ENCODE measurements at regions not wholly inside any gene's neighbourhood (a gene's known extent, or its start where the extent isn't known, plus 50 kb on each side); places are given as distances from the start of the nearest gene placed in this dataset.

- ATAC-seq (no peak), DNase-seq (no peak)
- Mint-ChIP-seq H3K27ac (no peak overlapping the region), H3K4me1 (peaks cover 40% of the 10 kb centered on the region), H3K27me3 (no peaks in the 10 kb centered on the region), H3K9me3 (peaks cover 0 to 3% of the 10 kb centered on the region in 2 donors), H3K4me3 (no peak overlapping the region)
Observed at GRCh38 chr1:116265931-116266863, 106.8 kb upstream of the ATP1A1 start.

- H3K27ac Mint-ChIP-seq = no peak overlapping the region
- H3K9me3 Mint-ChIP-seq = peaks cover 0 to 3% of the 10 kb centered on the region in 2 donors
- H3K4me1 Mint-ChIP-seq = peaks cover 34% of the 10 kb centered on the region
- H3K27me3 Mint-ChIP-seq = no peaks in the 10 kb centered on the region
- no peak overlapping the region for H3K4me3 Mint-ChIP-seq
- ATAC-seq (no peak), DNase-seq (no peak)
Observed at GRCh38 chr1:116266864-116267212, 106.2 kb upstream of the ATP1A1 start.

GRCh38 chr1:116268211-116268610 is 104.8 kb upstream of the ATP1A1 start:
- Mint-ChIP-seq H3K4me3 (no peak overlapping the region), H3K27ac (peak overlapping the region in 1 of 2 donors; percentile 75), H3K27me3 (no peaks in the 10 kb centered on the region)

GRCh38 chr1:116270316-116271057 is 102.6 kb upstream of the ATP1A1 start:
- DNase-seq (no peak), ATAC-seq (no peak)
- Mint-ChIP-seq H3K27me3 (no peaks in the 10 kb centered on the region), H3K9me3 (peaks cover 0 to 3% of the 10 kb centered on the region in 2 donors), H3K4me3 (no peak overlapping the region), H3K27ac (no peak overlapping the region), H3K4me1 (peaks cover 17% of the 10 kb centered on the region)

More at GRCh38 chr1:116268211-116268610, 104.8 kb upstream of the ATP1A1 start:
- Mint-ChIP-seq H3K4me1 (peaks cover 20% of the 10 kb centered on the region), H3K9me3 (peaks cover 0 to 3% of the 10 kb centered on the region in 2 donors)
- peak in 1 of 2 donors; percentile 15 for DNase-seq
- peak; percentile 31 for ATAC-seq

- peaks cover 3% of the 10 kb centered on the region for H3K4me1 Mint-ChIP-seq
- no peak overlapping the region for H3K4me3 Mint-ChIP-seq
- no peak for DNase-seq
- ATAC-seq = no peak
- peaks cover 0 to 3% of the 10 kb centered on the region in 2 donors for H3K9me3 Mint-ChIP-seq
- peak overlapping the region in 1 of 2 donors; percentile 40 for H3K27ac Mint-ChIP-seq
- no peaks in the 10 kb centered on the region for H3K27me3 Mint-ChIP-seq
Observed at GRCh38 chr1:116273042-116273783, 99.8 kb upstream of the ATP1A1 start.

GRCh38 chr1:116276532-116276931 is 96.5 kb upstream of the ATP1A1 start:
- Mint-ChIP-seq H3K27ac (no peak overlapping the region), H3K9me3 (no peaks in the 10 kb centered on the region), H3K27me3 (no peaks in the 10 kb centered on the region), H3K4me3 (no peak overlapping the region), H3K4me1 (no peaks in the 10 kb centered on the region)
- no peak for DNase-seq
- no peak for ATAC-seq

- no peak overlapping the region for H3K27ac Mint-ChIP-seq
- ATAC-seq (no peak), DNase-seq (no peak)
- no peaks in the 10 kb centered on the region for H3K27me3 Mint-ChIP-seq
- no peak overlapping the region for H3K4me3 Mint-ChIP-seq
- no peaks in the 10 kb centered on the region for H3K9me3 Mint-ChIP-seq
- no peaks in the 10 kb centered on the region for H3K4me1 Mint-ChIP-seq
Observed at GRCh38 chr1:116277840-116278540, 95.1 kb upstream of the ATP1A1 start.

GRCh38 chr1:116278541-116278866 is 94.5 kb upstream of the ATP1A1 start:
- H3K27me3 Mint-ChIP-seq = no peaks in the 10 kb centered on the region
- no peak overlapping the region for H3K27ac Mint-ChIP-seq
- H3K4me3 Mint-ChIP-seq = no peak overlapping the region
- DNase-seq (no peak), ATAC-seq (no peak)
- H3K4me1 Mint-ChIP-seq = no peaks in the 10 kb centered on the region
- no peaks in the 10 kb centered on the region for H3K9me3 Mint-ChIP-seq

GRCh38 chr1:116279715-116280114 is 93.3 kb upstream of the ATP1A1 start:
- DNase-seq (no peak), ATAC-seq (no peak)
- Mint-ChIP-seq H3K9me3 (no peaks in the 10 kb centered on the region), H3K27me3 (no peaks in the 10 kb centered on the region), H3K4me3 (no peak overlapping the region), H3K4me1 (no peaks in the 10 kb centered on the region), H3K27ac (no peak overlapping the region)

- H3K9me3 Mint-ChIP-seq = no peaks in the 10 kb centered on the region
- H3K4me3 Mint-ChIP-seq = no peak overlapping the region
- no peaks in the 10 kb centered on the region for H3K4me1 Mint-ChIP-seq
- H3K27me3 Mint-ChIP-seq = no peaks in the 10 kb centered on the region
- no peak overlapping the region for H3K27ac Mint-ChIP-seq
- ATAC-seq (no peak), DNase-seq (no peak)
Observed at GRCh38 chr1:116284819-116285390, 88.1 kb upstream of the ATP1A1 start.

- DNase-seq = no peak
- H3K27ac Mint-ChIP-seq = no peak overlapping the region
- no peaks in the 10 kb centered on the region for H3K4me1 Mint-ChIP-seq
- H3K27me3 Mint-ChIP-seq = no peaks in the 10 kb centered on the region
- ATAC-seq = no peak
- H3K9me3 Mint-ChIP-seq = no peaks in the 10 kb centered on the region
- no peak overlapping the region for H3K4me3 Mint-ChIP-seq
Observed at GRCh38 chr1:116286541-116286971, 86.5 kb upstream of the ATP1A1 start.

- DNase-seq (no peak), ATAC-seq (no peak)
- Mint-ChIP-seq H3K4me1 (no peaks in the 10 kb centered on the region), H3K27ac (no peak overlapping the region), H3K27me3 (no peaks in the 10 kb centered on the region), H3K9me3 (peaks cover 0 to 5% of the 10 kb centered on the region in 2 donors), H3K4me3 (no peak overlapping the region)
Observed at GRCh38 chr1:116287341-116288200, 85.5 kb upstream of the ATP1A1 start.

- ATAC-seq (no peak), DNase-seq (no peak)
- H3K9me3 Mint-ChIP-seq = peaks cover 0 to 5% of the 10 kb centered on the region in 2 donors
- no peaks in the 10 kb centered on the region for H3K4me1 Mint-ChIP-seq
- H3K27me3 Mint-ChIP-seq = no peaks in the 10 kb centered on the region
- no peak overlapping the region for H3K4me3 Mint-ChIP-seq
- H3K27ac Mint-ChIP-seq = no peak overlapping the region
Observed at GRCh38 chr1:116288201-116288598, 84.8 kb upstream of the ATP1A1 start.

- Mint-ChIP-seq H3K27ac (no peak overlapping the region), H3K4me3 (no peak overlapping the region), H3K9me3 (peaks cover 0 to 5% of the 10 kb centered on the region in 2 donors), H3K4me1 (no peaks in the 10 kb centered on the region), H3K27me3 (no peaks in the 10 kb centered on the region)
- no peak for DNase-seq
- ATAC-seq = no peak
Observed at GRCh38 chr1:116289193-116289592, 83.9 kb upstream of the ATP1A1 start.
